NCI-H187 treated with DMSO at 0.1 percent for 48 hours (cell line): ENCODE measurements at regions not wholly inside any gene's neighbourhood (a gene's known extent, or its start where the extent isn't known, plus 50 kb on each side); places are given as distances from the start of the nearest gene placed in this dataset.

Source experiments
- DNase-seq: peaks from one replicate; lab custom pipeline; 2025; lab: John Stamatoyannopoulos, UW

DNA sequence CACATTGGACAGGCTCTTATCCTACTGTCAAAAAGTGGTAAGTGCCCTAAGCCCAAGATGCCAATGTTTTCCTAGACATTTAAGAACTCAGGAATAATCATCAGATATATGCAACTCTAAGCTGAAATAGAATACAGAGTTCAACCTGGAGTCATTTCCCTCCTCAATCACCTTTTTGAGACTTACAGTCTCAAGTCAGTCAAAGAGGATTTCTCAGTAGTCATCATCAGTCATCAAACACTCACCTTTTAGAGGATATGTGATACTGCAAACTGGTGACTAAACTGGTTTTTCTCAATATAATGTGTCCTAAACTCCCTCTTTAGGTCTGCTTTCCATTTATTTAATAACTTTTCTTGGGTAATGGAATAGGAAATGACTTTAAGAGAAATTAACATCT is 145.3 kb upstream of the ADAMTS5 start:
- no peak for DNase-seq

DNA sequence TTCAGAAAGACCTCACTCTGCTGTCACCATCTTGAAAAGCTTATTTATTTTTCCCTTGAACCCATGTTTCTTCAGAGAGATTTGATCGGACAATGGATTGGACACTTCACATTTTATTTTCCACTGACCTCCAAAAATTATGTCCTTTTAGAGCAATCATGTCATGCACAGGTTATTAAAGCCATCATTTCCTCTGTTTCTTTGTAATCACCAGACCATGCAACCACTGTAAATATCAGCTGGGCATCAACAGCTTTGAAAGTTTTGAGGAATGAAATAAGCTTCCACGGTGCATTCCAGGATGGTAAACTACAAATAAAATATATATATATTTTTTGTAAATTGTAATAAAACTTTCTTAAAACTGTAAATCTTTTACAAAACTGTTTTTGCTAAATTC is 144.1 kb upstream of the ADAMTS5 start:
- no peak for DNase-seq

DNA sequence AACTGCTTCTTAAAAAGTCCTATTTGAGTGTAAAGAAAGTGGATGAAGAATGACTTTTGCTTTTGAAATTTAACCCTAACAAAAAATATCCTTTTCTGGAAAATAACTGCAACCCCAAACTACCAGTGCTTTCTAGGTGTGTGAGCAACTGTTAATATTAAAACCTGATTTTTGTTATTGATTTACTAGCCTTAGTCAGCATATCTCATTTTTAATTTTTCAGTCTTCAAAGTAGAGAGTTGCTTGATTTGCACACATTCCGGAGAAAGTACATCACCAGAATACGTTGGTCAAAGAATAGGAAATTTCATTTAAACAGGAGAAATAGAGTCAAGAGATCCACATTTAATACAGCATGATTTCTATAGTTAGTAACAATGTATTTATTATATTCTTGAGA is 141.8 kb upstream of the ADAMTS5 start:
- no peak for DNase-seq

DNA sequence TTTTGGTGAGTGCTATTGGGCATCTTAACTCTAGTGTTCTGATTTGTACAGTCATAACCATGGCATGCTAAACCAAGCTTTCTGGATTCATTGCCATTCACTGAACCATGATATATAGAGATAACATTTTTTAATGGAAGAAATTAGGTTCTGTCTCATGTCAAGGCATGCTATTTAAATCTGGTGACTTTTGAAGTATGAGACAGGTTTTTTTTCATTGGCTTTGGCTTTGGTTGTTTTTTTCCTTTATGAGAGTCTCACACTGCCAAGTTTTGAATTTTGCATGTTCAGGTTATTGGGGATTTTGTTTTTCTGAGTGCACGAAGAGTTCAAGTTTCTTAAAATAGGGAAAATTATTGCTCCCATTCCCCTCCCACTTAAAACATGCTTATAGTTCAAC is 141.3 kb upstream of the ADAMTS5 start:
- DNase-seq = no peak

DNA sequence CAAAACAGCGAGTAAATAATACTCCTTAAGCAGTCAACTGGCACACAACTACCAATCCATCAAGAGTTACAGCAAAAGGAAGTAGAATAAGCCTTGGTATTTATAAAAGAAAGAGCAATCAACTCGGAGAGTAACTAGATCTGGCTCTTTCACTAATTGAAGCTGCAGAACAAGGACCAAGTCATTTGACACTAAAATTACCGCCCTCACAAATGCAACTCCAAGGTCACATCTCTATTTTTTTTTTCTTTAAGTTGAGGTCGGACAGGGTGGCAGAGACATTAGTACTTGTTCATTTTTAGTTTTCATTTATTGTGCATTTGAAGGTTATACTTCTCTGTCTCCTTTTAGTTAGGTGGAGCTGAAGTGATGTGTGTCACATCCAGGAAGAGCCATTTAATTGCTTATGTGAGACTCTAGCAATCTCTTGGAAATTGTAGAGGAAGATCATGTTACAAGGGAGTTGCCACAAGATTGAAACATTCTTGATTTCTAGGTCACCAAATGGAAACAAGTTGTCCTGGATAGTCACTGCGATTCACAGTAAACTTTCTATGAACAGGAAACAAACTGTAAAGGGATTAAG is 138.1 kb upstream of the ADAMTS5 start:
- DNase-seq = no peak

DNA sequence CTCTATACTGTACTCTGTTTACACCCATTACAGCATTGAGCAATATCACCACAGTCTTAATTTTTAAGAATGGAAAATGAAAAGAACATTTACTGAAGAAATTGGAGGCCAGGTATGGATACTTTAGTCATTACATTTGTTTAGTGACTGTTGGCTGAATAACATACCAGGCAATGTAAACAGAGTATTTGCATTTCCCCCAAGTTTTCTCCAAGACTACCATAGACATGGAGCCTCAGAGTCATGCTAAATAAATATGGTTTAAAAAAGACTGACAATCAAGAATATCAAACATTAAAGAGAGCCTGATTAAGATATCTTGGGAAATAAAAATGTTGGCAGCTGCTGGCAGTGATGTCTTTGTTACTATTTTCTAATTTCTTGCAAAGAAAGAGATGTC is 136.9 kb upstream of the ADAMTS5 start:
- DNase-seq = no peak

DNA sequence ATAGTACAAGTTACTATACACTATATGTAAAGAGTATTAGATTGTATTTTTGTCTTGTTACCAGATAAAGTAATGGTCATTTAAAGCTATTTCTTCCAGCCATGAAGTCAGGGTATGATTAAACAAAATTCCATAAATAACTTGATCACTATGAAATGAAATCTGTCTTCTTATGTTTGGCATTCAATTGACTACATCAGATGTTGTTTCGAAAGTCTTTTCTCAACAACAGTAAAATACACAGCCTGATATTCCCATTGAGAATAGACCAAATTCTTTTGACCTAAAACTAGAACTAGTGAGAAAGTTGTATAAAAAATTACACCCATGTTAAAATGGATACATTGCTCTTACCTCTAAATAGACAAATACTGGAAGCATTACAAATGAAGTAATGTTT is 134.6 kb upstream of the ADAMTS5 start:
- no peak for DNase-seq

DNA sequence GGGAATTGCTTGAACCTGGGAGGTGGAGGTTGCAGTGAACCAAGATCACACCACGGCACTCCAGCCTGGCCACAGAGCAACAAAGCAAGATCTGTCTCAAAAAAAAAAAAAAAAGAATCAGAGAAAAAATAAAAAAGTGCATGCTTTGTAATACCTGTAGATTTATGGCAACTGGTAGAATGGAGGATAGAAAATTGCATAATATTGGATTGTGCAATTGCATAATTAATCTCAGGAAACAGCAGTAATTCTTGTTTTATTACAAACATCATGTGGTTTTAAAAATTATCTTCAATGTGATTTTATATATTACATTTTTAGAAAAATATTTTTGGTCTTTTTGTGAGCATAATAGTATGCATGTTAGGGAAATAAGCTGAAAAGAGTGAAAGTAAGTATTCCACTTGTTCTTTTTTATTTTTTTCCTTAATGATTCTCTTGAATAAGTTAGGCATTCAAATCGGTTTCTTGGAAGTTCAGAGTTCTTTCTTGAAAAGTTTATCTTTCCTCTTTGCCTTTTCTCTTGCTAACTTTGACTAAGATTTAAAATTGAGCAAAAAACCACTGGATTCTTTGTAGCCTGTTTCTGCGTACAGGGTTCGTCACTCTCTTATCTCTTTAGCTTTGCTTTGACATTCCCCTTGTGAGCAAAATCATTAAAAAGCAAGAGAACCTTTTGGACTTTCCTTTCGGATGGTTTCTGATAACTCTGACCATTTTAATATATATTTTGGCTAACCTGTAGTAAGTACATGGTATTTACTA is 127.5 kb upstream of the ADAMTS5 start:
- no peak for DNase-seq

DNA sequence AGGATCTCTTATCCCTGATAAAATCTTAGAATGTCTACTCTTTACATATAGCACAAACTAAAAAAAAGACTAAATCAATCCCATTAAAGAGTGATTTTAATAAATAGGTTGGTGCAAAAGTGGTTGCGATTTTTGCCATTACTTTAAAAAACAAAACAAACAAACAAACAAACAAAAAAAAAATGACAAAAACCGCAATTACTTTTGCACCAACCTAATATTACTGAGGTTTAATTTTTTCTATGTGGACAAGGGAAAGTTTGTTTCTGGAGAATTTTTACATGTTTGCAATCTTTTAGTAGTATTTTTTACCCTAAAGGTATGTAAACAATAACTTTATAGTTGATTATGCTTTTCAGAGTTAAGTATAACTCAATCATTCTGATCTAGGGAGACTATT is 119.7 kb upstream of the ADAMTS5 start:
- no peak for DNase-seq

DNA sequence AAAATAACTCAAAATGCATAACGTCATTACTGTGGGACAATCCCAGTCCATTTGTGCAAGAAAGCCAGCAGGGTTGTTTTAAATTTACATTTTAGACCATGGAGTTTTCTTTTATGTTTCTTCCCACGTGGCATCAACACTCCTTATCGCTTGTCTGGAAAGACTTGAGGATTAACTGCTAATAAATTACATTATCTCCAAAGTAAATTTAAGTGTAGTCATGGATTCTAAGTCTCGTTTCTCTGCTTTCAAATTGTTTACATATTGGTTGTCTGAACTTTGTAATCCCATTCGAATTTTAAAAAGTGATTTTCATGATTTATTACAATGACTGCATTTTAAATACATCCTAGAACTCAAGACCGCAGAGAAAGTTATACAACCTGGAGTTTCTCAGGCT is 119.3 kb upstream of the ADAMTS5 start:
- DNase-seq = no peak

DNA sequence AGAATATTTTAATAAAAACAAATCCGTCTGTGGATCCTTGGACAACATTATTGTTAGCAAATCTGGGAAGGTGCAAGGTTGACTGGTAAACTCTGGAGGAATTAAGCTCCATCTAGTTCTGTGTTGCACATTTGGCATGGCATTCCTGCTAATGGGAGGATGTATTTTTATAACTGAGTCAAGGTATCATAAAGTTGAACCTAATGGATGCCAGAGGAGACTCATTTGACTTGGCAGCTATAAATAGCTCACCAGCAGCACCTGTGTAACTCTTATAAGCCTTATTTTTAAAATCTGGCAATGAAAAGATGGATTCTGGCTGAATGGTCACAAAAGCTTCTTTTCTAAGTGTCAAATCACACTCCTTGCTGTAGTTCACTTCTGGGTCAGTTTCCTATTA is 118.5 kb upstream of the ADAMTS5 start:
- DNase-seq = no peak

DNA sequence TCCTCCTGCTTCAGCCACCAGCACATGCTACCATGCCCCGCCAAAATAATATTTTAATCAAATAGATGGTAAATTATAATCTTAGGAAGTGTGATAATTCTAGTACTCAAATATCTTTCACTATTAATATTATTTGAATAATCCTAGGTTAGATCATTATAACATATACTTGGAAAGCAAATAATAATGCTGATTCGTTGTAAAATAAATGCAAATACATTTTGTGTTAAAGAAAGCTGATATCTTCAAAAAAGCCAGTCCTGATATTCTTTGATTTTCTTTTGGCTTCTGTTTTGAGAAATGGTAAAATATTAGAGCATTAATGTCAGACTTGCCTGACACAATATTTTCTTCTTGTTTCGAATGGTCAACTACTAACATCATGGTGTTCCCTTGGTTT is 116.3 kb upstream of the ADAMTS5 start:
- no peak for DNase-seq

DNA sequence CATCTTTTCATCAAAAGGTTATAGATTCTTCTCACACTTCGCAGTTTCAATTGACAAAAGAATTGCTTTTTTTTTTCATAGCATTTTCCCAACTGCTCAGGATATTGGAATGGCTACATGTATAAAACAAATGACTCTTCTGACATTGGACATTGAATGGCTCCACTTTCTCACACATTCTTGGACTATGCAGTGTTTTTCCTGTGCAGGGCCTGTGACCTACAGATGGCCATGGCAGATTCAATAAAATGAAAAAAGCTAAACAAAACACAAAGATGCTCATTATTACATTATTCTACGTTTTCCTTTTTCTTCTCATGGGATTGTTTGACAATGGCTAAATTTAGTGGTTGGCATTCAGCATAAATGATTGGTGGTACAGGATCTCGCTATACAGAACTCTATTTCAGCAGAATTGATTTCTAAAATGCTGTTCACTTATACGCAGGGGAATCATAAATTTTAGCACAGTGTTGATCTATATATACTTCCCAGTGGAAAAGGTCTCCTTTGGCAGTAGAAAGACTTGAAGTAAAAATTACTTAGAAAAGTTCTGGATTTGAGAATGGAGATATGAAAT is 115.6 kb upstream of the ADAMTS5 start:
- no peak for DNase-seq

DNA sequence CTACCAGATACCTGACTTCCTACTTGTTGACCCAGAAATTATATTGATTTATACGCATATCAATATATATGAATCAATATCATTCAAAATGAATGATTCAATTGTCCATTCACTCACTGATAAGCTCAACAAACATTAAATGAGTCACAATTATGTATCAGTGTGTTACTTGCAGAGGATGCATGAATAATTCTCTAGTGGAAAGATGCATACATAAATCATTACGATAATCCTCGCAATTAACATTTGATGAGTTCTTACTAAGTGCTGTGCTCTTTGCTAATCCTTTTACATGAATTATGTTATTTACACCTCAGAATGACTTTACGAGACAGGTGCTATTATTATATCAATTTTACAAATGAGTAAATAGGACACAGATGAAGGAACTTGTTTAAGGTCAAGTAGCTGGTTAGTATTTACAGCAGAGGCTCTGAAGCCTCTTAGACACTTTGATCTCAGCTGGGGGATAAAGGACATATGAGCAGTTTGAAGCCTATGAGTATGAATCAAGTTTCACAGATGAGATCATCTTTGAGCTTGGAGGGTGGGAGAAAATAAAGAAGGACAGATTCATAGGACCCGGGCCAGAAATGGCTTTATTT is 112.8 kb upstream of the ADAMTS5 start:
- no peak for DNase-seq

DNA sequence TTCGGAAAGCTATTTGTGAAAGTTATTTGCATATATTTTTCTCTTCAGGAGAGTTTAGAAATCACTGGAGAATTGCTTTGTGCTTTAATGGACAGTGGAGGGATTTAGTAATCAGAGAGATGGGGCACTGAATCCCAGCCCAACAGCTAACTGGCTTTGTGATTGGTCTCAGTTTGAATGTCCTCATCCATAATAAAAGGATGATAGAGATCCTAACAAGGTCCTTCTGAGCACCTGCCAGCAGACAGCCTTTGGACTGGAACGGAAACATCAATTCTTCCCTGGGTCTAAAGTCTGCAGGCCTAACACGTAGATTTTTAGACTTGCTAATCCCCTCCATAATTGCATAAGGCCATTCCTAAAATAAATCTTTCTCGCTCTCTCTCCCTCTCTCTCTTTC is 112.0 kb upstream of the ADAMTS5 start:
- DNase-seq = no peak

DNA sequence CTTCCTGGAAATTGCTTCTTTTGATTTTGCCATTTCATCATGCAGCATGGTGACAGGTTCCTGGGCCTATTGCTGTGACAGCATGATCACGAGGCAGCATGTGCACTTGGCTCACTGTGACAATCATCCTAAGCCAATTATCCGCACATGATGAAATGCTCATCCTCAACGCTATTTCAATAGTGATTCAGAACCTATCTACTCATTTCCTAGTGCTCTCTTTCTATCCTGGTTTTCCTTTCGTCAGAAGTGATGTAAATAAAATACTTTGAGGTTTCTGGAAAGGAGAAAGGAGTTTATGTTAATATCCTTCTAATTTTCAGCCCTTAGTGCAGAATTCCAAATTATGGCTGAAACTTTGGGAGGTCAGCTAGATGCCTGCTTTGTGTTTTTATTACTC is 110.6 kb upstream of the ADAMTS5 start:
- DNase-seq = no peak

DNA sequence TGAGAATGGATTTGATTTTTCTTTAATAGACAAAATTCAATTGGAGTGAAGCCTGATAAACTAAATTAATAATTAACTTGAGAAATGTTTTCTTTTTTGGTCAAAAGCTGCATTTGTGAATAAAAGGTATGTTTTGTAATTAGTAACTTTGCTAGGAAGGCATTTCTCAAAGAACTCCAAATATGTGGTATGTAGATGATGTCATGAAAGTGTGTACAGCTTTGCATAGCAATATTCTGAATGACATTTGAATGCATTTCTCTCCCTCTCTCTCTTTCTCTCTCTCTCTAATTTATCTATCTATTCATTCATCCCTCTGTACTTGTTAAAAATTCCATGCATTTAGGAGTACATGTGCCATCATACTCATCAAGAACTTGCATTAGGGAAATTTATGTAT is 109.1 kb upstream of the ADAMTS5 start:
- no peak for DNase-seq

DNA sequence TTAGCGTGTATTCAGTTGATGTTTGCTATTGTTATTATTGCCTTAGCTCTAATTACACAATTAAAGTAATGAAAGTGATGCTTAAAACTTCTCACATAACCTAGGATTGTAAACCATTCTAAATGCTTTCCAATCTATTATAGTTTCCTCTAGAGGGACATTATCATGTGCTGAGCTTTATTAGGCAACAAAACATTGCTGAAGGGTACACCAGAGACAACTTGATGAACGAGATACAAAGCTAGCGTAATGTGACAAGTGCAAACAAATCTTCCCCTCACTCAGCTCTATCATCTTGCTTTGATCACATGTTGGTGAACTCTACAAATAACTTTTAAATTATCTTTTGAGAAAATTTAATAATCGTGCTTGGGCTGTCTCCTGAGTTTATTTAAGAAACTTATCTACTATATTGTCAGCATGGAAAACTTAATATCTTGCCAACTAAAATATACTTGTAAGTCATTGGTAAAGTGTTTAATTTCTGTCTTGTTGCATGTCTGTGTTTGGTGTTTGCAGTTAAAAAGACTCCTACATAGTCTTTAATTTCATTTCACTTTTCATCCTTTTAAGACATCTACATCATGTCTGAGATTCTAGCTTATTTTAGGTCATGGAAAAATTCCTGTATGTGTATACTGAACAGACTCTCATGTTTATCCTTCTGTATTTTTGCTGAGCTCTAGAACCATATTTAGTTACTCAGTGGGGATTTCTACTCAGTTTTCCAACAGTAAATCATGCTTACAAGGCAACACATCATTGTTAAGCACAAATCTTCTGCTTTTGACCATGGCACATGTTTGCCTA is 104.2 kb upstream of the ADAMTS5 start:
- DNase-seq = no peak

DNA sequence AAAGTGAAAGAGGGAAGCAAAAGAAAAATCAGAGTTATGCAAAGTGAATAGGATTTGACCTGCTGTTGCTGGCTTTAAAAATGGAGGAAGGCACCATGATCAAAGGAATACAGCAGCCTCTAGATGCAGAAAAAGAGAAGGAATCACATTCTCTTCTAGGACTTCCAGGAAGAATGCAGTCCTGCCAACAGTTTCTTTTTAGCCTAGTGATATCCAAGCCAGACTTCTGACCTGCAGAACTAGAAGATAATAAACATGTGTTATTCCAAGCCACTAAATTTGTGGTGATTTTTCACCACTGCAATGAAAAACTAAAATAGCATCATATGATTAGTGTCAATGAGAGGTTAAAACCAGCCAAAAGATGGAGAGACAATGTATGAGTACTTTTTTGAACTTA is 101.9 kb upstream of the ADAMTS5 start:
- no peak for DNase-seq

DNA sequence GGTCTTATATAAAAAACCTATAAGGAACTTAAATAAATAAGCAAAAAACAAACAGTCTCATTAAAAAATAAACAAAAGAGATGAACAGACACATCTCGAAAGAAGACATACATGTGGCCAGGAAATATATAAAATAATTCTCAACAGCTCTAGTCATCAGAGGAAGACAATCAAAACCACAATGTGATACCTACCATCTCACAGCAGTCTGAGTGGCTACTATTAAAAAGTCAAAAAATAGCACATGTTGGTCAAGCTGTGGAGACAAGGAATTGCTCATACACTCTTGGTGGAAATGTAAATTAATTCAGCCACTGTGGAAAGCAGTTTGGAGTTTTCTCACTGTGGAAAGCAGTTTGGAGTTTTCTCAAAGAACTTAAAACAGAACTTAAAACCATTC is 100.3 kb upstream of the ADAMTS5 start:
- DNase-seq = no peak

DNA sequence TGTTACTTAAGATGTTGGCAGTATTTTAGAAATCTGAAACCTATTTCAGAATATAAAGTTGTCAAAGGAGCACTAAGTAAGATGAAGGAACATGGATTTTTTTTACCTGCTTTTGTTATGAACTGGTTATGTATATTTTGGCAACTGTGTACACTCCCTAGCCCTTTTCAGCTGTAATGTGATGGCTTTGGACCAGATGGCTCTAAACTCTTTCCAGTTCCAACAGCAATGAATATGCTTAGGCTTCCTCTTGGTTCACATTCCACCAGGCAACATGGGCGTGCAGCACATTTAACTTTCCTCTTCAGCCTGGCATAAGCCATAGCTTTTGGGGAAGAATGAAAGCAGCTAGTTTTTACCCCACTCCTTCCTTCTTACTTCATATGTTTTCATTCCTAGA is 95.6 kb upstream of the ADAMTS5 start:
- no peak for DNase-seq

DNA sequence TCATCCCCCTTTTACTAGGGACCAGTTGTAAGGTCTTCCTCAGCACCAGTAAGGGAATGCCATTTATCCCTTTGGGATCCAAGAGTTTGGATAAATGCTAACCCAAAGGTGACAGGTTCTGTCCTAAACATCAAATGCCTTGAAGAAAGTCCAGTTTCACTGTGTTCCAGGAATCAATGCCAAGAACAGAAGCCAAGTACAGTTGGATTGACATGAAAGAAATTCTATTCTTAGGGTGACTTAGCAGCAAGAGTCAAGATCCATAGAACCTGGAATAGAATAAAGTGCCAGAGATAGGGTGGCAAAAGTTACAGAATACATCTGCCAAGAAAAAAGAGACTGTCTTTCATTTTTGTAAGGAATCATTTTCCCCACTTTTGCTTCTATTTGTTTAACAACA is 94.9 kb upstream of the ADAMTS5 start:
- no peak for DNase-seq

DNA sequence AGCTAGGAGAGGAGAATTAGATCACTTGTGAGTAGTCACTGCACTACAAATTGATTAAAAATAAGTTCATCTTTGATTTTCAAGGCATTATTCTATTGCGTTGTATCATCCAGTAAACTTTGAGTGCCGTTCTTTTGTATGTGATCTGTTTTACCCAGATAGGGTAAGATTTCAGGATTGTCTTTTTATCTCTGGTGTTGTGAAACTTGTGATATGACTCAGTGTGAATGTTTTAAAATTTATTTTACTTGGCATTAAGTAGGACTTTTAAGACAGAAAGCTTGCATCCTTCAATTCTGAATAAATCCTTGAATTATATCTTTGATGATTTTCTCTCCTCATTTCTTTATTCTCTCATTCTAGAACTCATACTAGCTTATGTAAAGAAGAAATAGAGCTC is 93.3 kb upstream of the ADAMTS5 start:
- no peak for DNase-seq
